Right lobe of liver (tissue), 4 donors: ENCODE measurements at regions not wholly inside any gene's neighbourhood (a gene's known extent, or its start where the extent isn't known, plus 50 kb on each side); places are given as distances from the start of the nearest gene placed in this dataset.

Experiments used
- POLR2A ChIP-seq: fragments of 450-650 bp; IDR thresholded peaks from one replicate; pipeline ENCODE4 v1.6.1; 2017; ENCODE audit warnings: antibody characterized with exemption, mild to moderate bottlenecking
- TF ChIP-seq, protein P1 (sequence below), 4 donors: fragments of 200-600 bp in 3 of 4; fragments of 450-650 bp in 1 of 4; IDR thresholded peaks; one replicate each; pipeline versions ENCODE4 v1.5.1 to v1.8.0; 2016 to 2022; ENCODE audit warnings: antibody characterized with exemption in 4 of 4, mild to moderate bottlenecking in 2 of 4
- donor health status: DM: no; HTN: no; CAD: no.
- donor health status: DM: no; HTN: no; CAD: no.
- donor health status: DM: no; HTN: yes; CAD: no.

DNA sequence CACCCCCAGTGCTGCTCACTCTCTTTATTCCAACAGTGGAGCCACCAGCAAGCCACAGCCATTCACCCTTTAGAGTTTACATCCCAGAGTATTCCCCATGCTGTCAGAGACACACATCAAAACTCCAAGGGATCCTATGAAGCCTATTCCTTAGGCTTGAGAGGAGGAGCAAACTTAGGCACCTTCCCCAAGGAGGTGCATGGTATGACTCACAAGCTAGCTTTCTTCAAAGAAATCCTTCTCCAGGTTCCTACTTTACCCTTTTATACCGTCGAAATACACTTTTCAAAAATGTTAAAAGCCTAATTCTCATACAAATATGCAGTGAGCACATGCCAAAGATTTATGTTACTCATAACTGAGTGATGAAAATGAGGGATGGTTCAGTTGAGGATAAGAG is 175.4 kb downstream of the ETNK1 start:
- no peak for TF ChIP-seq POLR2A
- TF ChIP-seq, protein P1, sequence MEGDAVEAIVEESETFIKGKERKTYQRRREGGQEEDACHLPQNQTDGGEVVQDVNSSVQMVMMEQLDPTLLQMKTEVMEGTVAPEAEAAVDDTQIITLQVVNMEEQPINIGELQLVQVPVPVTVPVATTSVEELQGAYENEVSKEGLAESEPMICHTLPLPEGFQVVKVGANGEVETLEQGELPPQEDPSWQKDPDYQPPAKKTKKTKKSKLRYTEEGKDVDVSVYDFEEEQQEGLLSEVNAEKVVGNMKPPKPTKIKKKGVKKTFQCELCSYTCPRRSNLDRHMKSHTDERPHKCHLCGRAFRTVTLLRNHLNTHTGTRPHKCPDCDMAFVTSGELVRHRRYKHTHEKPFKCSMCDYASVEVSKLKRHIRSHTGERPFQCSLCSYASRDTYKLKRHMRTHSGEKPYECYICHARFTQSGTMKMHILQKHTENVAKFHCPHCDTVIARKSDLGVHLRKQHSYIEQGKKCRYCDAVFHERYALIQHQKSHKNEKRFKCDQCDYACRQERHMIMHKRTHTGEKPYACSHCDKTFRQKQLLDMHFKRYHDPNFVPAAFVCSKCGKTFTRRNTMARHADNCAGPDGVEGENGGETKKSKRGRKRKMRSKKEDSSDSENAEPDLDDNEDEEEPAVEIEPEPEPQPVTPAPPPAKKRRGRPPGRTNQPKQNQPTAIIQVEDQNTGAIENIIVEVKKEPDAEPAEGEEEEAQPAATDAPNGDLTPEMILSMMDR (IDR thresholded peaks at IDR 0.05): no peak
